GM12872 (cell line): ENCODE measurements at regions not wholly inside any gene's neighbourhood (a gene's known extent, or its start where the extent isn't known, plus 50 kb on each side); places are given as distances from the start of the nearest gene placed in this dataset.

Source experiments
- CTCF ChIP-seq: IDR thresholded peaks from 3 replicates; pipeline ENCODE4 v1.5.1; 2011; ENCODE audit warnings: low read depth, mild to moderate bottlenecking, low read length, moderate library complexity; ENCODE audit not compliant: insufficient read depth

GRCh38 chr9:75775966-75776691 is 114.3 kb upstream of the PCSK5 start:
- TF ChIP-seq CTCF, result no peak

GRCh38 chr9:75780185-75780584 is 110.3 kb upstream of the PCSK5 start:
- no peak for TF ChIP-seq CTCF

GRCh38 chr9:75788006-75788634 is 102.4 kb upstream of the PCSK5 start:
- TF ChIP-seq CTCF, result no peak

- TF ChIP-seq CTCF, result no peak
Observed at GRCh38 chr9:75797085-75797580, 93.3 kb upstream of the PCSK5 start.

GRCh38 chr9:75798505-75798904 is 92.0 kb upstream of the PCSK5 start:
- TF ChIP-seq CTCF, result no peak

GRCh38 chr9:75803130-75803529 is 87.3 kb upstream of the PCSK5 start:
- TF ChIP-seq CTCF, result no peak

- TF ChIP-seq CTCF, result no peak
Observed at GRCh38 chr9:75810063-75810462, 80.4 kb upstream of the PCSK5 start.
